SHP77 (cell line): ENCODE measurements at regions not wholly inside any gene's neighbourhood (a gene's known extent, or its start where the extent isn't known, plus 50 kb on each side); places are given as distances from the start of the nearest gene placed in this dataset.

Experiments
- DNase-seq, 2 experiments: peaks; one replicate each; lab custom pipeline; 2025; lab: John Stamatoyannopoulos, UW

GRCh38 chr2:176504440-176504839 lies 235.2 kb downstream of the MTX2 start:
- no peak for DNase-seq

GRCh38 chr2:176507786-176508185 lies 238.5 kb downstream of the MTX2 start:
- no peak for DNase-seq

- DNase-seq = no peak
Measured at GRCh38 chr2:176508374-176508773, 239.1 kb downstream of the MTX2 start.

GRCh38 chr2:176508984-176509740 lies 239.9 kb downstream of the MTX2 start:
- no peak for DNase-seq

GRCh38 chr2:176514276-176514675 lies 245.0 kb downstream of the MTX2 start:
- DNase-seq = no peak

GRCh38 chr2:176514805-176515500 lies 245.7 kb downstream of the MTX2 start:
- DNase-seq = no peak

GRCh38 chr2:176516051-176516602 lies 246.9 kb downstream of the MTX2 start:
- DNase-seq = no peak

- DNase-seq = no peak
Measured at GRCh38 chr2:176518823-176519222, 249.6 kb downstream of the MTX2 start.

GRCh38 chr2:176521878-176522670 lies 252.8 kb downstream of the MTX2 start:
- no peak for DNase-seq

- no peak for DNase-seq
Measured at GRCh38 chr2:176525086-176525485, 255.8 kb downstream of the MTX2 start.

- DNase-seq = no peak
Measured at GRCh38 chr2:176526995-176527901, 258.0 kb downstream of the MTX2 start.

GRCh38 chr2:176531608-176532007 lies 262.4 kb downstream of the MTX2 start:
- DNase-seq = no peak

GRCh38 chr2:176533505-176534193 lies 264.4 kb downstream of the MTX2 start:
- DNase-seq = no peak

GRCh38 chr2:176534798-176535466 lies 265.7 kb downstream of the MTX2 start:
- DNase-seq = no peak

GRCh38 chr2:176535467-176536113 lies 266.3 kb downstream of the MTX2 start:
- peak in 1 of 2 experiments; percentile 3 for DNase-seq

- DNase-seq = peak; percentile 25 to 29
Measured at GRCh38 chr2:176536439-176537133, 267.3 kb downstream of the MTX2 start.

- DNase-seq = no peak
Measured at GRCh38 chr2:176537932-176538331, 268.7 kb downstream of the MTX2 start.

GRCh38 chr2:176540995-176541394 lies 271.8 kb downstream of the MTX2 start:
- no peak for DNase-seq

- DNase-seq = no peak
Measured at GRCh38 chr2:176542476-176542875, 273.2 kb downstream of the MTX2 start.
